Spleen (tissue), 11 donors: ENCODE measurements at regions not wholly inside any gene's neighbourhood (a gene's known extent, or its start where the extent isn't known, plus 50 kb on each side); places are given as distances from the start of the nearest gene placed in this dataset.
"Not testable (repeated sequence)": the region's sequence is repeated elsewhere in the genome, so short reads cannot be mapped to it uniquely, and the experiment has no call there.

Experiments
- DNase-seq: peaks from one replicate; pipeline ENCODE4 v3.0.0-alpha.2; 2020
- H3K27ac ChIP-seq, 8 donors: fragments of 200-600 bp; sonication (generic) in 7 of 8; 1 replicate in 4 of 8; 2 replicates in 4 of 8; pipeline versions ENCODE4 v1.5.0 to v1.8.0; 2016 to 2021; ENCODE audit warnings: inconsistent platforms in 4 of 8, mild to moderate bottlenecking in 4 of 8, moderate library complexity in 1 of 8
- H3K27me3 ChIP-seq, 7 donors: fragments of 200-600 bp; sonication (generic) in 6 of 7; replicated peaks in 1 of 7; 1 replicate in 4 of 7; 2 replicates in 3 of 7; pipeline versions ENCODE4 v1.5.0 to v1.8.0; 2016 to 2021; ENCODE audit warnings: inconsistent platforms in 3 of 7, mild to moderate bottlenecking in 1 of 7
- H3K36me3 ChIP-seq, 6 donors: fragments of 200-600 bp; sonication (generic) in 5 of 6; 1 replicate in 4 of 6; 2 replicates in 2 of 6; pipeline versions ENCODE4 v1.5.0 to v1.8.0; 2016 to 2021; ENCODE audit warnings: inconsistent platforms in 2 of 6
- H3K4me1 ChIP-seq, 6 donors: fragments of 200-600 bp; sonication (generic) in 5 of 6; 1 replicate in 3 of 6; 2 replicates in 3 of 6; pipeline versions ENCODE4 v1.5.0 to v1.8.0; 2016 to 2021; ENCODE audit warnings: inconsistent platforms in 3 of 6
- H3K4me3 ChIP-seq, 8 donors: fragments of 200-600 bp; sonication (generic) in 7 of 8; 1 replicate in 4 of 8; 2 replicates in 4 of 8; pipeline versions ENCODE4 v1.5.0 to v1.8.0; 2016 to 2021; ENCODE audit warnings: inconsistent platforms in 4 of 8, mild to moderate bottlenecking in 4 of 8, moderate library complexity in 2 of 8
- H3K9me3 ChIP-seq, 8 donors: fragments of 200-600 bp; sonication (generic) in 7 of 8; 1 replicate in 4 of 8; 2 replicates in 4 of 8; pipeline versions ENCODE4 v1.5.0 to v1.8.0; 2016 to 2021; ENCODE audit warnings: inconsistent platforms in 4 of 8
- CTCF ChIP-seq, 11 experiments: fragments of 200-600 bp in 7 of 11; fragments of 450-650 bp in 4 of 11; sonication (generic) in 4 of 11; IDR thresholded peaks in 8 of 11; conservative IDR thresholded peaks in 3 of 11; 1 replicate in 7 of 11; 2 replicates in 4 of 11; pipeline versions ENCODE4 v1.4.0 to v1.8.0; 2016 to 2021; ENCODE audit warnings: antibody characterized with exemption in 11 of 11, inconsistent platforms in 4 of 11, mild to moderate bottlenecking in 1 of 11
- POLR2A ChIP-seq, 3 donors: fragments of 450-650 bp; IDR thresholded peaks; one replicate each; pipeline ENCODE4 v1.5.1; 2017; ENCODE audit warnings: antibody characterized with exemption in 3 of 3, mild to moderate bottlenecking in 1 of 3
- POLR2AphosphoS5 ChIP-seq, 3 donors: sonication (generic); formaldehyde crosslinking; IDR thresholded peaks; one replicate each; pipeline ENCODE4 v1.5.1; 2017; ENCODE audit warnings: antibody characterized with exemption in 3 of 3
- WGBS, 5 donors: extraction: QIAGEN DNeasy Blood & Tissue Kit in 3 of 5; methylation state at CpG; one replicate each; pipeline versions ENCODE4 v1.1.5 to v1.1.7; 2013 to 2018; 5-methylcytosine and 5-hydroxymethylcytosine counted together
- intact Hi-C: fragments of 100-400 bp; cut with DNase I; formaldehyde crosslinking; loops from one replicate; pipeline ENCODE4 v1.15.0; 2023; ENCODE audit warnings: low total_unique reads
- donor health status: healthy with polysubstance abuse.
- donor health status: DM: no; HTN: no; CAD: no; lungs with moderate emphysema.
- donor health status: DM: no; HTN: no; CAD: no.
- donor health status: Bipolar disorder and iron deficiency.
- donor health status: healthy.
- donor health status: DM: no; HTN: no; CAD: no.
- donor health status: DM: yes; HTN: yes; CAD: no.

- TF ChIP-seq POLR2A (IDR thresholded peaks at IDR 0.05) (no peak), POLR2AphosphoS5 (IDR thresholded peaks at IDR 0.05) (no peak), CTCF (IDR thresholded peaks at IDR 0.05 in 8 of 11, conservative IDR thresholded peaks at IDR 0.05 in 3 of 11) (no peak)
- Histone ChIP-seq H3K27me3 (no peaks in the 10 kb centered on the region), H3K9me3 (peaks cover 0 to 52% (median 22%) of the 10 kb centered on the region in 8 donors), H3K4me1 (no peaks in the 10 kb centered on the region), H3K36me3 (no peaks in the 10 kb centered on the region), H3K27ac (no peak overlapping the region), H3K4me3 (no peak overlapping the region)
- intact Hi-C loops, result no loop called here
- no peak for DNase-seq
- WGBS, 5 donors, result 74 to 89% (median 82%) methylated on average over 4 of the region's 4 CpGs
These were observed 1916.1 kb downstream of the PCDH9 start for GRCh38 chr13:65314008-65314407.

- TF ChIP-seq POLR2AphosphoS5 (IDR thresholded peaks at IDR 0.05) (no peak), CTCF (IDR thresholded peaks at IDR 0.05 in 8 of 11, conservative IDR thresholded peaks at IDR 0.05 in 3 of 11) (no peak), POLR2A (IDR thresholded peaks at IDR 0.05) (no peak)
- no peak overlapping the region for H3K27ac ChIP-seq
- peaks cover 0 to 51% (median 23%) of the 10 kb centered on the region in 8 donors for H3K9me3 ChIP-seq
- H3K27me3 ChIP-seq, result no peaks in the 10 kb centered on the region
- no peak overlapping the region for H3K4me3 ChIP-seq
- H3K36me3 ChIP-seq, result no peaks in the 10 kb centered on the region
- WGBS, 5 donors, result 89 to 93% (median 91%) methylated on average over 29 of the region's 29 CpGs
- intact Hi-C loops, result no loop called here
- DNase-seq, result no peak
- no peaks in the 10 kb centered on the region for H3K4me1 ChIP-seq
These were observed 1919.3 kb downstream of the PCDH9 start for GRCh38 chr13:65310663-65311328.

- Histone ChIP-seq H3K27ac (no peak overlapping the region), H3K4me1 (no peaks in the 10 kb centered on the region), H3K27me3 (no peaks in the 10 kb centered on the region), H3K9me3 (peaks cover 0 to 43% (median 16%) of the 10 kb centered on the region in 8 donors), H3K36me3 (no peaks in the 10 kb centered on the region), H3K4me3 (no peak overlapping the region)
- WGBS, 5 donors, result 81 to 92% (median 87%) methylated on average over 4 to 6 of the region's 6 CpGs
- DNase-seq, result no peak
- intact Hi-C loops, result no loop called here
- TF ChIP-seq POLR2AphosphoS5 (IDR thresholded peaks at IDR 0.05) (no peak), POLR2A (IDR thresholded peaks at IDR 0.05) (no peak), CTCF (IDR thresholded peaks at IDR 0.05 in 8 of 11, conservative IDR thresholded peaks at IDR 0.05 in 3 of 11) (no peak)
These were observed 1920.2 kb downstream of the PCDH9 start for GRCh38 chr13:65309906-65310305.

- intact Hi-C loops, H3K4me3 ChIP-seq, H3K27me3 ChIP-seq, H3K36me3 ChIP-seq, DNase-seq, H3K27ac ChIP-seq, H3K4me1 ChIP-seq: not testable (repeated sequence)
- WGBS, 5 donors, result 77 to 91% (median 85%) methylated on average over 1 of the region's 1 CpG
- H3K9me3 ChIP-seq, result peaks cover 0 to 31% (median 6%) of the 10 kb centered on the region in 8 donors
These were observed 1921.4 kb downstream of the PCDH9 start for GRCh38 chr13:65308729-65309128.
